Lower leg skin (tissue), 4 donors: ENCODE measurements at regions not wholly inside any gene's neighbourhood (a gene's known extent, or its start where the extent isn't known, plus 50 kb on each side); places are given as distances from the start of the nearest gene placed in this dataset.

ENCODE experiments used
- DNase-seq, 2 donors: peaks; one replicate each; pipeline ENCODE4 v3.0.0-alpha.2; 2019; ENCODE audit warnings: low spot score in 2 of 2
- H3K4me3 ChIP-seq: fragments of 200-600 bp; sonication (generic); 2 replicates; pipeline ENCODE4 v1.5.1; 2017; ENCODE audit warnings: mild to moderate bottlenecking, low read depth; ENCODE audit not compliant: poor library complexity, severe bottlenecking
- CTCF ChIP-seq, 3 donors: fragments of 450-650 bp; IDR thresholded peaks; one replicate each; pipeline ENCODE4 v1.5.1; 2016; ENCODE audit warnings: antibody characterized with exemption in 3 of 3, mild to moderate bottlenecking in 3 of 3, moderate library complexity in 2 of 3
- POLR2A ChIP-seq, 2 donors: fragments of 450-650 bp; IDR thresholded peaks; one replicate each; pipeline ENCODE4 v1.6.1; 2016 to 2017; ENCODE audit warnings: antibody characterized with exemption in 2 of 2, mild to moderate bottlenecking in 1 of 2, moderate library complexity in 1 of 2
- WGBS, 2 donors: methylation state at CpG; one replicate each; pipeline ENCODE4 v1.1.5; 2018; 5-methylcytosine and 5-hydroxymethylcytosine counted together
- intact Hi-C: fragments of 100-400 bp; cut with DNase I; formaldehyde crosslinking; loops from one replicate; pipeline ENCODE4 v1.15.0; 2023; ENCODE audit warnings: low total_unique reads

GRCh38 chr3:18870074-18870640 lies 278.2 kb upstream of the KCNH8 start:
- WGBS, 2 donors, result 28 to 40% methylated on average over 1 of the region's 1 CpG
- no peak for DNase-seq
- intact Hi-C loops, result no loop called here
- no peak for TF ChIP-seq POLR2A (IDR thresholded peaks at IDR 0.05)
- no peak for TF ChIP-seq CTCF (IDR thresholded peaks at IDR 0.05)
- no peak overlapping the region for H3K4me3 ChIP-seq

DNA sequence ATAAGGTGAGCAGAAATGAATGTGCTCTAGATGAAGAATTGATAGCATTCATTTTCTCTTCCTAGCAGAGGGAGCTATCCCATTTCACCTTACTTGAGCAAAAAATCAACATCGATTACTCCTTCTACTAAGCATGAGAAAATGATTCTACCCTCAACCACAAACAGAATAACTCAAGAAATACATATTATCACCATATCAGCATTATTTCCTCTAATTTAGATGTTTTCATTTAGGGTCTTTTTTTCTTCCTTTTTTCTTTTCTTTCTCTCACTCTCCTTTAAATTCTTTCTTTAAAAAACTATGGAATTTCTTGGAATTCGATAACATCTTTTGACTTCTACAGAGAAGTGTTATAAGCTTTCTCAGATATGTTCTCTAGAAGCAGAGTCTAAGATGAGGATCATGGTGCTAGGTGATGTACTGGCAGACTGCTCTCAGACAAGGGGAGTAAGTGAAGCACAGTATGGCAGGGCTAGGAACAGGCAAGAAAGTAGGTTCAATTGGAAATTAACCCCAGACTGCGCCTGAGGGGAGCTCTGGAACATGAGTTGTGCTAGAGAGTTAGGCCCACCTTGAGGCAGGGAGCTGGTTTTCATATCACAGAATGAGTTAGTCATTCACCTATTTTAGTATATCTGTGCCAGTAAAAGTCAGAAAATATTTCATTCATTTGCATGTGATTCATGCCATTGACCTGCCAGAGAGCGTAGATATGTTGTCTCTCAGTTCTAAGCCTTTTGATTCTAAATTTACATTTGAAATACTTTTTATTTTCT lies 279.2 kb upstream of the KCNH8 start:
- TF ChIP-seq CTCF (IDR thresholded peaks at IDR 0.05), result no peak
- no peak for TF ChIP-seq POLR2A (IDR thresholded peaks at IDR 0.05)
- no peak overlapping the region for H3K4me3 ChIP-seq
- no peak for DNase-seq
- intact Hi-C loops, result no loop called here
- 67 to 70% methylated on average over 4 of the region's 4 CpGs for WGBS, 2 donors

DNA sequence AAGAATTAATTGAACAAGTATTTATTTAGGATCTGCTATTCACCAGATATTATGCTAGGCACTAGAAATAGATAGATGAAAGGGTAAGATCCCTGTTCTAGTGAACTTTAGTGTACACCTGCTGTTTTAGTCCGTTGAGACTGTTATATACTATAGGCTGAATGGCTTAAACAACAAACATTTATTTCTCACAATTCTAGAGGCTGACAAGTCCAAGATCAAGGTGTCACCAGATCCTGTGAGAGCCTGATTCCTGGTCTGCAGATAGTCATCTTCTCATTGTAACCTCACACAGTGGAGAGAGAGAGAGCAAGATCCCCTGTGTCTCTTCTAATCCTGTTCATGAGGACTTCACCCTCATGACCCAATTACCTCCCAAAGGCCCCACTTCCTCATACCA lies 281.4 kb upstream of the KCNH8 start:
- no peak overlapping the region for H3K4me3 ChIP-seq
- TF ChIP-seq POLR2A (IDR thresholded peaks at IDR 0.05), result no peak
- 73 to 74% methylated on average over 1 of the region's 1 CpG for WGBS, 2 donors
- intact Hi-C loops, result no loop called here
- DNase-seq, result no peak

DNA sequence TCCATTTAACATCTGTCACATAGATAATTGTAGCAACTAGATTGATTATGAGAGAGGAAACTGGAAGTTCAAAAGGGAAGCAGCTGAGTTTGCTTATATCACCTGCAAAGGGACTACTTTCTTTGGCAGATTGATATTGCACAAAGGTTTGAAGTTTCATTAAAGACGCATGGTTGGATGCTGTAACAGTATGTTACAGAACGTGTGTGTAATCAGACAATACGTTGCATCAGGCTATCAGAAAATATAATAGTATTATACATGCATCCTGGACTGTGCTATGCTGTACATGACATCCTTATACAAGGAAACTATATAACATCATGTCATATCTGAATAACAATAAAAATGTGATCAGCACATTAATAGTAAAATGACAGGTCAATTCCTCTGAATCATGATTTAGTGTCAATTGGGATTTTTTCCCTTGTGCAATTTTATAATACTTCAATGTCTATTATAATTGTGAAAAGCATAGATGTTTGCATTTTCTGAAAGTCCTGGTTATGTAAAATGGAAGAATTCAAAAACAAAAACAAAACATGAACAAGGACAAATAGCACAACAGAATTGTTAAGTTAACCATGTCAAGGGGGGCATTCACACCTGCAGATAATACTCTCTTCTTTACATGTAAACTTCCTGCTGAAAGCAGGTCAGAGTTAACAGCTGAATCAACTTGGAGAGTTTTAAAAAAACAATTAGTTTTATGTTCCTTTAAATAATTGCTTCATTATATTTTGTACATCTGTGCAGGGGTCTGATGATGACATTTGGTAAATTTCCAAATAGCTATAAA lies 283.2 kb upstream of the KCNH8 start:
- DNase-seq, result no peak
- WGBS, 2 donors, result 64 to 77% methylated on average over 3 of the region's 3 CpGs

DNA sequence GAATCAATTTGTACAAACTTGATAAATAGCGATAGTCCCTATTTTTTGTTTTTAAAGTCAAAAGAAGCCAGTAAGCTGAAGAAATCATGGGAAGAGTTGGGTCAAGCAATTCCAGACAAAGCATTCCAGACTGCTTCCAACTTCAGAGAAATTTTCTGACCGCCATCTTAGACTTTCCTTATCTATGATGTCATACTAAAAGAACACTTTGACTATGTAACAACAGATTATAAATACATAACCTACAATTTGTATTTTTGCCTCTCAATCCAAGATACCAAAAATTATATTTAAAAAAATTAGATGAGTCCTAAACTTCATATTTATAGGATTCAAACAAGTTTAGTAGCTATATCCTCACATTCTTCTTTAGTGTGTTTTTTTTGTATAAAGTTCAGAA lies 286.2 kb upstream of the KCNH8 start:
- no peak for TF ChIP-seq POLR2A (IDR thresholded peaks at IDR 0.05)
- TF ChIP-seq CTCF (IDR thresholded peaks at IDR 0.05), result no peak

More for the DNA sequence above, 283.2 kb upstream of the KCNH8 start:
- H3K4me3 ChIP-seq, result no peak overlapping the region
- intact Hi-C loops, result no loop called here
- TF ChIP-seq POLR2A (IDR thresholded peaks at IDR 0.05) (no peak), CTCF (IDR thresholded peaks at IDR 0.05) (no peak)

DNA sequence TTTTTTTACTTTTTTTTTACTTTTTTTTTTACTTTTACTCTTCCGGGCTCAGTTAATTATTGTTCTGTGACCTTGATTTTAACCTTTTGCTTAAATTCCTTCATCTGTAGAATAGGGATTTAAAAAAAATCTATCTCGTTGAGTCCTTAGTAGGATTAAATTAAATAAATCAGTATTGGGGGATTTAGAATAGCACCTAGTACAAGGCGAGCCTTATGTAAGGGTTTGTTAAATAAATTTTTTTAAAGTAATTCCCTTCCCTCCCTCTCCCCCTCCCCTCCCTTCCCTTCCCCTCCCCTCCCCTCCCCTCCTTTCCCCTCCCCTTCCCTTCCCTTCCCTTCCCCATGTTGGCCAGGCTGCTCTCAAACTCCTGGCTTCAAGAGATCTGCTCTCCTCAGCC lies 287.2 kb upstream of the KCNH8 start:
- WGBS, 2 donors, result 82 to 83% methylated on average over 3 of the region's 3 CpGs
- no peak for TF ChIP-seq CTCF (IDR thresholded peaks at IDR 0.05)
- no peak for TF ChIP-seq POLR2A (IDR thresholded peaks at IDR 0.05)
- intact Hi-C loops, result no loop called here

More for the DNA sequence above, 286.2 kb upstream of the KCNH8 start:
- DNase-seq, result no peak
- no peak overlapping the region for H3K4me3 ChIP-seq
- 91 to 95% methylated on average over 2 of the region's 2 CpGs for WGBS, 2 donors
- intact Hi-C loops, result no loop called here

More for the DNA sequence above, 287.2 kb upstream of the KCNH8 start:
- no peak for DNase-seq
- H3K4me3 ChIP-seq, result no peak overlapping the region
